Activated CD8-positive, alpha-beta T cell treated with anti-CD3 and anti-CD28 coated beads, Interleukin-2, amount 10 ng/mL, durations not matched to agents 7 days and 5 days (primary cell): ENCODE measurements at regions not wholly inside any gene's neighbourhood (a gene's known extent, or its start where the extent isn't known, plus 50 kb on each side); places are given as distances from the start of the nearest gene placed in this dataset.

Source experiments
- ATAC-seq: fragments of 150-1000 bp; cut with Tn5 transposase; one replicate; pipeline ENCODE4 v1.10.0; 2021; ENCODE audit warnings: moderate library complexity
- CTCF ChIA-PET: fragments of 350-600 bp; sonication (Branson Sonifier 250); formaldehyde crosslinking; loops from one replicate; lab custom pipeline; 2021; ENCODE audit warnings: antibody characterized with exemption; lab: Charles Lee
- POLR2A ChIA-PET: fragments of 350-600 bp; sonication (Branson Sonifier 250); formaldehyde crosslinking; loops from one replicate; lab custom pipeline; 2021; ENCODE audit warnings: antibody characterized with exemption; lab: Charles Lee
- DNase-seq: peaks from one replicate; pipeline ENCODE4 v3.0.0-alpha.2; 2020
- H3K27ac Mint-ChIP-seq: one replicate; pipeline ENCODE4 v1.8.0; 2021; ENCODE audit warnings: mild to moderate bottlenecking, mixed read lengths
- H3K27me3 Mint-ChIP-seq: one replicate; pipeline ENCODE4 v1.8.0; 2021; ENCODE audit warnings: low read depth, mixed read lengths
- H3K36me3 Mint-ChIP-seq: one replicate; pipeline ENCODE4 v1.8.0; 2021; ENCODE audit warnings: low read depth, mixed read lengths
- H3K4me1 Mint-ChIP-seq: one replicate; pipeline ENCODE4 v1.8.0; 2021; ENCODE audit warnings: low read depth, mixed read lengths
- H3K4me3 Mint-ChIP-seq: one replicate; pipeline ENCODE4 v1.8.0; 2021; ENCODE audit warnings: mild to moderate bottlenecking, mixed read lengths
- H3K9me3 Mint-ChIP-seq: one replicate; pipeline ENCODE4 v1.8.0; 2022; ENCODE audit warnings: mixed read lengths; ENCODE audit not compliant: insufficient read depth

DNA sequence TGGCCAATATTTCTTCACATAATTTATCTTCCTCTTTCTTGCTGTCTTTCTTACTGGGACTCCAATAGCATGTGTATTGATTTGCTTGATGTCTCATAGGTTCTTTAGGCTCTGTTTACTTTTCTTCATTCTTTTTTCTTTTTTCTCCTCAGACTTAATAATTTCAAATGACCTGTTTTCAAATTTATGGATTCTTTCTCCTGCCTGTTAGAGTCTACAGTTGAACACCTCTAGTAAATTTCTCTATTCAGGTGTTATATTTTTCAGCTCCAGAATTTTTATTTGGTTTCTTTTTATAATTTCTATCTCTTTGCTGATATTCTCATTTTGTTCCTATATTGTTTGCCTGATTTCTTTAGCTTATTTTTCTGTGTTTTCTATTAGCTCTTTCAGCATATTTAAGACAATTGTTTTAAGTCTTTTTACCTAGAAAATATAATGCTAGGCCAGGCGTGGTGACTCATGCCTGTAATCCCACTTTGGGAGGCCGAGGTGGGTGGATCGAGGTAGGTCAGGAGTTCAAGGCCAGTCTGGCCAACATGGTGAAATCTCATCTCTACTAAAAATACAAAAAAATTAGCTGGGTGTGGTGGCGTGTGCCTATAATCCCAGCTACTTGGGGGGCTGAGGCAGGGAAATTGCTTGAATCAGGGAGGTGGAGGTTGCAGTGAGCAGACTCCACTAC is 61.9 kb upstream of the TNS3 start:
- no peak for ATAC-seq
- CTCF ChIA-PET = no interaction called here

GRCh38 chr7:47640265-47640664 is 58.4 kb upstream of the TNS3 start:
- Mint-ChIP-seq H3K4me3 (no peak overlapping the region), H3K4me1 (no peaks in the 10 kb centered on the region), H3K27ac (no peak overlapping the region), H3K36me3 (peaks cover 5% of the 10 kb centered on the region), H3K9me3 (peaks cover 14% of the 10 kb centered on the region), H3K27me3 (no peaks in the 10 kb centered on the region)
- ChIA-PET CTCF (no interaction called here), POLR2A (no interaction called here)
- no peak for DNase-seq
- ATAC-seq = no peak

More for the DNA sequence above, 61.9 kb upstream of the TNS3 start:
- POLR2A ChIA-PET = no interaction called here
- Mint-ChIP-seq H3K4me3 (no peak overlapping the region), H3K9me3 (peaks cover 15% of the 10 kb centered on the region), H3K27ac (no peak overlapping the region), H3K4me1 (peaks cover 14% of the 10 kb centered on the region), H3K27me3 (no peaks in the 10 kb centered on the region), H3K36me3 (peaks cover 9% of the 10 kb centered on the region)
- DNase-seq = no peak

DNA sequence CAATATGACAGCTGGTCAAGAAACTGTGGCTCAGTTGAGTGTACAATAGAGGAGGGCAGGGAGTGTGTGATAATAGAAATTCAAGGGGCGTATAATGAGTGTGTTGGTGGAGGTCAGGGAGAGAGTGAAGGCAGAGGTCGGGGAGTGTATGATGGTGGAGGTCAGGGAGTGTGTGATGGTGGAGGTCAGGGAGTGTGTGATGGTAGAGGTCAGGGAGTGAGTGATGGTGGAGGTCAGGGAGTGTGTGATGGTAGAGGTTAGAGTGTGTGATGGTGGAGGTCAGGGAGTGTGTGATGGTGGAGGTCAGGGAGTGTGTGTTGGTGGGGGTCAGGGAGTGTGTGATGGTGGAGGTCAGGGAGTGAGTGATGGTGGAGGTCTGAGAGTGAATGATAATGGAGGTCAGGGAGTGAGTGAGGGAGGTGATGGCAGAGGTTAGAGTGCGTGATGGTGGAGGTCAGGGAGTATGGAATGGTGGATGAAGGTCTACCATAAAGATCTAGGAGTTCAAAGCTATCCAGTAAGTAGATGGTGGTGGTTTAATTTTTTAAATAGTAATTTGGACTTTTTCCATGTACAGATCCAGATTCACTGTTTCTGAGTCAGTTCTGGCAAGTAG is 57.7 kb upstream of the TNS3 start:
- Mint-ChIP-seq H3K27me3 (no peaks in the 10 kb centered on the region), H3K4me1 (no peaks in the 10 kb centered on the region), H3K4me3 (no peak overlapping the region), H3K36me3 (no peaks in the 10 kb centered on the region), H3K27ac (no peak overlapping the region), H3K9me3 (peaks cover 11% of the 10 kb centered on the region)
- ATAC-seq = no peak
- POLR2A ChIA-PET = no interaction called here
- DNase-seq = no peak
- CTCF ChIA-PET = no interaction called here

DNA sequence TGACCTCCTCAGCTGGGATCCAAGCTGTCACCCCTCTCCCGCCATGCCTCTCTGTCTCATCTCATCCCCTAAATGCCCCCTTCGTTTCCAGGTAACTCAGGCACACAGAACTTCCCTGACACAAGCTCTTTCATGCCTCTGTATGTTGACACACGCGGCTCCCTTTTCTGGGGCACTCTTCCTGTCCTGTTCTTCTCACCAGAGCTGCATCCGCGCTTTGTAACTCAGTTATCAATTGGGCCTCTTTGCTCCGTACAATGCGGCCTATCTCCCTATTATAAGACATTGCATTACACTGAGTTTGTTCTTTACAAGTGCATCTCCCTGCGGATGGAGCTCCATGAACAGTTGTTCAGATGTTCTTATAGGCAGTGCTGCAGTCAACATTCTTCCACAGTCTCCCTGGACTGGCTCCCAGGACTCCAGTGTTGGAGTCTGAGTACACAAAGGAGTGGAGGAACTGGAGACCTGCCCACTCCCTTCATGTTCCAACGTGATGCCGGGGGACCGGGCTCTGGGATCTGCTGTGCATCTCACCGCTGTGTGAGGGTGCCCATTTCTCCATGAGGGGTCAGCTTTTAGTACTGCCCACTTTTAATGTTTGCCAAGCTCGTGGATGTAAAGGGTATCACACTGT is 56.9 kb upstream of the TNS3 start:
- Mint-ChIP-seq H3K36me3 (no peaks in the 10 kb centered on the region), H3K9me3 (peaks cover 6% of the 10 kb centered on the region), H3K27ac (no peak overlapping the region), H3K27me3 (no peaks in the 10 kb centered on the region), H3K4me1 (no peaks in the 10 kb centered on the region), H3K4me3 (no peak overlapping the region)
- DNase-seq (no peak), ATAC-seq (no peak)
- CTCF ChIA-PET = no interaction called here
- POLR2A ChIA-PET = interaction anchor here (1.2 kb wide), 1 partner anchor 8 kb away, joined by 3 read pairs; no protein-coding TSS in a partner anchor

DNA sequence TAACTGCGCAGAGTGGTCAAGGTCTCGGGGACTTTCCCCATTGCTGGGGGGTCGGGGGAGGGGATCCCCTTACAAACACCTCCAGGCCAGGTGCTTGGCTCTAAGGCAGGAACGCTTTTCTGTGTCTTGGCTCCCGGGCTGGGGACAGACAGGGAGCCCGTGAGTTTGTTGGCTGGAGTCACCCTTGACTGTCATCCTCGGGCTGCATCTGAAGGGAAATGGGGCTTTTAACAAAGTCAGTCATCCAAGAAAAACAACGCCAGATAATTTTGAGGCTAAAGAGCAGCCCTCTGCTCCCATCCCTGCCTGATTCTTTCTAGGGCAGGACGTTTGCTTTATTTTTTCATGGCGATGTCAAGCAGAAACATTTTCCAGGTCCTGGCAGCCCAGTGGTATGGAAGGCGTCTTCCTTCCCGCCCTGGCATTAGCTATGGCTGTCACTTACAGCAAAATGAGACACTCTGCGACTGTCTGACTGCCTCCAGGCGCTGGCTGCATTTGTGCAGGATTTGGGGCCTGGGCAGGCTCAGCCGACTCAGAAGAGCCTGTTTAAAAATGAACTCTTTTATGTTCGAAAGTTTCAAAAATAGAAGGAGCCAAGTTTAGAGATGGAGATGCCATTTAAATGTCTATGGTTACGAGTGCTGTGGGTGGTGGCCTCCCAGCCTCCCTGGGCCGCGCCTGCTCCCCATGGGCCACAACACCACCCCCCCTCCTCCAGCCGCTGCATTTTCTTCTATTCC is 54.7 kb upstream of the TNS3 start:
- POLR2A ChIA-PET = no interaction called here
- Mint-ChIP-seq H3K4me3 (no peak overlapping the region), H3K27ac (no peak overlapping the region), H3K4me1 (no peaks in the 10 kb centered on the region), H3K36me3 (no peaks in the 10 kb centered on the region), H3K27me3 (no peaks in the 10 kb centered on the region), H3K9me3 (no peaks in the 10 kb centered on the region)
- no peak for ATAC-seq
- CTCF ChIA-PET = no interaction called here
- no peak for DNase-seq

GRCh38 chr7:47636081-47636432 is 54.1 kb upstream of the TNS3 start:
- DNase-seq (no peak), ATAC-seq (no peak)
- no peaks in the 10 kb centered on the region for H3K4me1 Mint-ChIP-seq
- no peak overlapping the region for H3K4me3 Mint-ChIP-seq
- H3K9me3 Mint-ChIP-seq = no peaks in the 10 kb centered on the region
- H3K27ac Mint-ChIP-seq = no peak overlapping the region
- no peaks in the 10 kb centered on the region for H3K27me3 Mint-ChIP-seq
- no peaks in the 10 kb centered on the region for H3K36me3 Mint-ChIP-seq
- CTCF ChIA-PET = no interaction called here
- POLR2A ChIA-PET = no interaction called here

GRCh38 chr7:47635091-47636080 is 53.5 kb upstream of the TNS3 start:
- CTCF ChIA-PET = no interaction called here
- no peak overlapping the region for H3K27ac Mint-ChIP-seq
- DNase-seq = no peak

GRCh38 chr7:47634273-47634672 is 52.4 kb upstream of the TNS3 start:
- Mint-ChIP-seq H3K27ac (no peak overlapping the region), H3K36me3 (no peaks in the 10 kb centered on the region), H3K4me3 (no peak overlapping the region), H3K27me3 (no peaks in the 10 kb centered on the region), H3K9me3 (no peaks in the 10 kb centered on the region), H3K4me1 (no peaks in the 10 kb centered on the region)
- DNase-seq (no peak), ATAC-seq (no peak)
- ChIA-PET CTCF (no interaction called here), POLR2A (no interaction called here)

More at GRCh38 chr7:47635091-47636080, 53.5 kb upstream of the TNS3 start:
- Mint-ChIP-seq H3K9me3 (no peaks in the 10 kb centered on the region), H3K4me1 (no peaks in the 10 kb centered on the region), H3K36me3 (no peaks in the 10 kb centered on the region), H3K4me3 (no peak overlapping the region), H3K27me3 (no peaks in the 10 kb centered on the region)
- ATAC-seq = no peak
- POLR2A ChIA-PET = no interaction called here

DNA sequence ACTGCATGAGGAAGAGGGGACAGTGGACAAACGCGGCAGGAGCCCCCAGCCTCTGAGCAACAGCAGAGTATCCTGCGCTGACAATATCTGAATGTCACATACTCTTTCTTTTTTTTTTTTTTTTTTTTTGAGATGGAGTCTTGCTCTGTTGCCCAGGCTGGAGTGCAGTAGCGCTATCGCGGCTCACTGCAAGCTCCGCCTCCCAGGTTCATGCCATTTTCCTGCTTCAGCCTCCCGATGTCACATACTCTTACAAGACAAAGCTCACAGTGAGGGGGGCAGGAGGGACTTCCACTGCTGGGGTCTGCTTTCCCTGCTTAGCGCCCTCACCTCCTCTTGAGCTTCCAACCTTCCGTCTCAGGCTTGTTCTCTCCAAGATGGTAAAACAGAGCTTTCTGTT is 51.2 kb upstream of the TNS3 start:
- POLR2A ChIA-PET = no interaction called here
- Mint-ChIP-seq H3K9me3 (no peaks in the 10 kb centered on the region), H3K27me3 (no peaks in the 10 kb centered on the region)

More for the DNA sequence above, 51.2 kb upstream of the TNS3 start:
- Mint-ChIP-seq H3K27ac (no peak overlapping the region), H3K4me3 (no peak overlapping the region), H3K4me1 (no peaks in the 10 kb centered on the region), H3K36me3 (no peaks in the 10 kb centered on the region)
- DNase-seq (no peak), ATAC-seq (no peak)
- CTCF ChIA-PET = no interaction called here
